Astrocyte (in vitro differentiated cells and primary cell): ENCODE measurements at regions not wholly inside any gene's neighbourhood (a gene's known extent, or its start where the extent isn't known, plus 50 kb on each side); places are given as distances from the start of the nearest gene placed in this dataset.

Experiments
- DNase-seq: peaks from one replicate; pipeline ENCODE4 v3.0.0-alpha.2; 2010; ENCODE audit warnings: low read depth
- FAIRE-seq: peaks from 2 replicates; lab custom pipeline; 2011; peaks lifted over from hg19 to GRCh38; lab: Jason Lieb, UNC
- H2AFZ ChIP-seq: 2 replicates; pipeline ENCODE4 v1.6.0; 2012; ENCODE audit warnings: low read depth, low read length, inconsistent platforms
- H3K27ac ChIP-seq: 2 replicates; pipeline ENCODE4 v1.5.1; 2011; ENCODE audit warnings: low read depth, low read length, inconsistent platforms
- H3K27me3 ChIP-seq: 2 replicates; pipeline ENCODE4 v1.6.0; 2011; ENCODE audit warnings: low read length, inconsistent platforms; ENCODE audit not compliant: insufficient read depth
- H3K36me3 ChIP-seq: 2 replicates; pipeline ENCODE4 v1.5.1; 2011; ENCODE audit warnings: low read length, inconsistent platforms; ENCODE audit not compliant: insufficient read depth
- H3K4me1 ChIP-seq: 2 replicates; pipeline ENCODE4 v1.5.1; 2011; ENCODE audit warnings: low read length, inconsistent platforms; ENCODE audit not compliant: insufficient read depth
- H3K4me2 ChIP-seq: 2 replicates; pipeline ENCODE4 v1.6.0; 2012; ENCODE audit warnings: low read length, inconsistent platforms
- H3K4me3 ChIP-seq: 2 replicates; pipeline ENCODE4 v1.5.1; 2011; ENCODE audit warnings: low read depth, mild to moderate bottlenecking, low read length, inconsistent platforms; ENCODE audit not compliant: insufficient read depth
- H3K79me2 ChIP-seq: 2 replicates; pipeline ENCODE4 v1.6.0; 2012; ENCODE audit warnings: mild to moderate bottlenecking, low read length, inconsistent platforms; ENCODE audit not compliant: insufficient read depth
- H3K9ac ChIP-seq: 2 replicates; pipeline ENCODE4 v1.6.0; 2012; ENCODE audit warnings: mild to moderate bottlenecking, low read length, inconsistent platforms
- H3K9me3 ChIP-seq: 2 replicates; pipeline ENCODE4 v1.5.1; 2012; ENCODE audit warnings: low read depth, mild to moderate bottlenecking, low read length, inconsistent platforms; ENCODE audit not compliant: insufficient read depth
- H4K20me1 ChIP-seq: 2 replicates; pipeline ENCODE4 v1.6.0; 2012; ENCODE audit warnings: low read length, inconsistent platforms; ENCODE audit not compliant: insufficient read depth
- H3K27ac Mint-ChIP-seq: one replicate; pipeline ENCODE4 v1.8.0; 2021; ENCODE audit warnings: mild to moderate bottlenecking, mixed read lengths; ENCODE audit not compliant: unreplicated experiment
- H3K27me3 Mint-ChIP-seq: one replicate; pipeline ENCODE4 v1.8.0; 2021; ENCODE audit warnings: low read depth, mixed read lengths; ENCODE audit not compliant: unreplicated experiment
- H3K36me3 Mint-ChIP-seq: one replicate; pipeline ENCODE4 v1.8.0; 2021; ENCODE audit warnings: low read depth, mixed read lengths; ENCODE audit not compliant: unreplicated experiment
- H3K4me1 Mint-ChIP-seq: one replicate; pipeline ENCODE4 v1.8.0; 2021; ENCODE audit warnings: low read depth, mixed read lengths; ENCODE audit not compliant: unreplicated experiment
- H3K4me3 Mint-ChIP-seq: one replicate; pipeline ENCODE4 v1.8.0; 2021; ENCODE audit warnings: mild to moderate bottlenecking, moderate library complexity, mixed read lengths; ENCODE audit not compliant: unreplicated experiment
- H3K9me3 Mint-ChIP-seq: one replicate; pipeline ENCODE4 v1.8.0; 2021; ENCODE audit warnings: mild to moderate bottlenecking, mixed read lengths; ENCODE audit not compliant: unreplicated experiment
- EZH2 ChIP-seq: IDR thresholded peaks from 2 replicates; pipeline ENCODE4 v1.6.1; 2012; ENCODE audit warnings: mild to moderate bottlenecking, low read length, inconsistent platforms; ENCODE audit not compliant: insufficient read depth
- TF ChIP-seq, protein P1 (sequence below): IDR thresholded peaks from 2 replicates; pipeline ENCODE4 v1.5.1; 2011; ENCODE audit warnings: low read depth, mild to moderate bottlenecking, inconsistent platforms, low read length, moderate library complexity; ENCODE audit not compliant: insufficient read depth

DNA sequence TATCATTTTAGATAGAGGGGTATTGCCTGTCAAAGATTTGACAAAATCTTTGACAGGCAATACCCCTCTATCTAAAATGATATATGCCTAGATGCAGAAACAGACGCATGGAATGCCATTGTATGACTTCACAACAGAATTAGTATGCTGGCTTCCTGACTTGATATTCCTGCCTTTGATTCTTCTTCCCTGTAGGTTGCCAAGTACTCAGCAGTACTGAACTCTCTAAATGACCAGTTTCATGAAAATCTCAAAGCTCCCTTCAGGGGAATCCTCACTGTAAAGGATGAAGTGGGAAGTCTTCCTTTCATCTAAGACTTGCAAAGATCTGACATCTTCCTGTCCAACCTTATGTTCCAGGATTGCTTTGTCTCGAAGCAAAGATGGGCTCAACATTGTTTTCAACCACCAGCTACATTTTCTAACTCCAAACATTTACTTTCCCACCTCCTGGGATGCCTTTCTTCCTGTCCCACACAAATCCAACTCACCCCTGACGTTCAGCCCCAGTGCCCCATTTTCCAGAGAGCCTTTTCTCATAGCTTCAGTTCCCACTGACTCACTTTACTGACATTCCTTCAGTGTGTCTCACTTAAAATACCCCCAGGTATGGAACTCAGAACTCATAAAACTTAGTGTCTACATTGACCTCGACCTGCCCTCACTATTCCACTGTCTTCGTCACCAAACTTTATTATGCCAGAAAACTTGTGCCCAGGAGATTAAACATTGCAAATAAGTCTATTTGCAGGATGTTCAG lies 67.3 kb upstream of the KCNJ6 start:
- Histone ChIP-seq H3K4me2 (peak overlapping the region; percentile 2), H4K20me1 (no peaks in the 10 kb centered on the region), H3K27ac (peak overlapping the region; percentile 18), H3K79me2 (no peaks in the 10 kb centered on the region), H3K27me3 (no peaks in the 10 kb centered on the region), H3K9ac (no peak overlapping the region), H2AFZ (no peak overlapping the region), H3K4me3 (no peak overlapping the region), H3K4me1 (no peaks in the 10 kb centered on the region), H3K9me3 (no peaks in the 10 kb centered on the region), H3K36me3 (no peaks in the 10 kb centered on the region)
- no peaks in the 10 kb centered on the region for H3K36me3 Mint-ChIP-seq
- peak overlapping the region; percentile 34 for H3K27ac Mint-ChIP-seq
- FAIRE-seq (no peak), DNase-seq (peak; percentile 2)
- TF ChIP-seq EZH2 = no peak
- TF ChIP-seq, protein P1, sequence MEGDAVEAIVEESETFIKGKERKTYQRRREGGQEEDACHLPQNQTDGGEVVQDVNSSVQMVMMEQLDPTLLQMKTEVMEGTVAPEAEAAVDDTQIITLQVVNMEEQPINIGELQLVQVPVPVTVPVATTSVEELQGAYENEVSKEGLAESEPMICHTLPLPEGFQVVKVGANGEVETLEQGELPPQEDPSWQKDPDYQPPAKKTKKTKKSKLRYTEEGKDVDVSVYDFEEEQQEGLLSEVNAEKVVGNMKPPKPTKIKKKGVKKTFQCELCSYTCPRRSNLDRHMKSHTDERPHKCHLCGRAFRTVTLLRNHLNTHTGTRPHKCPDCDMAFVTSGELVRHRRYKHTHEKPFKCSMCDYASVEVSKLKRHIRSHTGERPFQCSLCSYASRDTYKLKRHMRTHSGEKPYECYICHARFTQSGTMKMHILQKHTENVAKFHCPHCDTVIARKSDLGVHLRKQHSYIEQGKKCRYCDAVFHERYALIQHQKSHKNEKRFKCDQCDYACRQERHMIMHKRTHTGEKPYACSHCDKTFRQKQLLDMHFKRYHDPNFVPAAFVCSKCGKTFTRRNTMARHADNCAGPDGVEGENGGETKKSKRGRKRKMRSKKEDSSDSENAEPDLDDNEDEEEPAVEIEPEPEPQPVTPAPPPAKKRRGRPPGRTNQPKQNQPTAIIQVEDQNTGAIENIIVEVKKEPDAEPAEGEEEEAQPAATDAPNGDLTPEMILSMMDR = no peak
- no peaks in the 10 kb centered on the region for H3K27me3 Mint-ChIP-seq
- peak overlapping the region; percentile 1 for H3K4me3 Mint-ChIP-seq
- H3K9me3 Mint-ChIP-seq = no peaks in the 10 kb centered on the region
- peaks cover 14% of the 10 kb centered on the region for H3K4me1 Mint-ChIP-seq

DNA sequence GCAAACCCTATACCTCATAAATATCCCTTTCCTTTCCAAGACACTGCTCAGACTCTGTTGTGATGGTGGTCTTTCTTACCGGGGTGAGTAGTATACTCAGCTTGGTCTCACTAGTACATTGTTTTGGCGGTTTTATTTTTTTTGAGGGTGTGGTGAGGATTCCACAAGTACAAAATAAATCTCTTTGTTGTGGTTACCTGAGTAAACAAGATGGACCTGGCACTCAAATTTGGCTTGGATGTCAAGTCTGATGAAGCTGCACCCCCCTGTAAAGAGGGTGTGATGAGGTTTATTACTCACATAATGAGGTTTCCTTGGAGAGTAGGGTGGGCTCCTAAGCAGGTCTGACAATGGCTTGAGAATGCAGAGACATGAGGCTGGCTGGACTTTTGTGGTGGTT lies 68.2 kb upstream of the KCNJ6 start:
- no peaks in the 10 kb centered on the region for H3K36me3 Mint-ChIP-seq
- H3K4me3 Mint-ChIP-seq = no peak overlapping the region
- no peaks in the 10 kb centered on the region for H3K79me2 ChIP-seq
- TF ChIP-seq EZH2 = no peak
- TF ChIP-seq, protein P1 = no peak
- no peak overlapping the region for H3K27ac ChIP-seq
- peaks cover 14% of the 10 kb centered on the region for H3K4me1 Mint-ChIP-seq
- no peak overlapping the region for H2AFZ ChIP-seq
- no peak overlapping the region for H3K4me3 ChIP-seq
- H3K9ac ChIP-seq = no peak overlapping the region
- H3K9me3 Mint-ChIP-seq = no peaks in the 10 kb centered on the region
- DNase-seq = no peak
- H3K27ac Mint-ChIP-seq = peak overlapping the region; percentile 35
- no peaks in the 10 kb centered on the region for H4K20me1 ChIP-seq
- no peaks in the 10 kb centered on the region for H3K9me3 ChIP-seq
- no peaks in the 10 kb centered on the region for H3K4me1 ChIP-seq
- H3K27me3 Mint-ChIP-seq = no peaks in the 10 kb centered on the region
- FAIRE-seq = no peak
- H3K27me3 ChIP-seq = no peaks in the 10 kb centered on the region
- no peaks in the 10 kb centered on the region for H3K36me3 ChIP-seq
- H3K4me2 ChIP-seq = no peak overlapping the region

DNA sequence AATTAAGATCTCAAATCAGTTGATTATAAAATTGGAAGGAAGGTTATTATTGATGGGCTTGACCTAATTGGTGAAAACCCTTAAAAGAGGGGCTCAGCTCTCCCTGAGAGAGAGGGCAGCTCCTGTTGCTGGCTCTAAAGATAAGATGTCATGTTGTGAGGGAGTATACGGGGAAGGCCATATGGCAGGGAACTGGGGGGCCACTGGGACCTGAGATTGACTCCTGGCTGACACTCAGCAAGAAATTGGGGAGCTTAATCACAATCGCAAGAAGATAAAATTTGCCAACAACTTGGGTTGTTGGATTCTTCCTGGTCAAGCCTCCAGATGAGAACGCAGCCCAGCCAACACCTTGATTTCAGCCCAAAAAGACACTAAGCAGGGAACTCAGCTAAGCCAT lies 69.7 kb upstream of the KCNJ6 start:
- Mint-ChIP-seq H3K27ac (no peak overlapping the region), H3K36me3 (no peaks in the 10 kb centered on the region), H3K4me1 (peaks cover 14% of the 10 kb centered on the region), H3K9me3 (no peaks in the 10 kb centered on the region), H3K4me3 (no peak overlapping the region), H3K27me3 (peaks cover 9% of the 10 kb centered on the region)
- Histone ChIP-seq H3K79me2 (no peaks in the 10 kb centered on the region), H3K4me2 (no peak overlapping the region), H3K4me3 (no peak overlapping the region), H3K36me3 (no peaks in the 10 kb centered on the region), H4K20me1 (no peaks in the 10 kb centered on the region), H3K9me3 (no peaks in the 10 kb centered on the region), H2AFZ (no peak overlapping the region), H3K4me1 (no peaks in the 10 kb centered on the region), H3K27me3 (no peaks in the 10 kb centered on the region), H3K9ac (no peak overlapping the region), H3K27ac (no peak overlapping the region)
- DNase-seq = no peak
- no peak for FAIRE-seq
- TF ChIP-seq EZH2 = no peak
- TF ChIP-seq, protein P1 = no peak
